C4-2B (cell line): ENCODE measurements at regions not wholly inside any gene's neighbourhood (a gene's known extent, or its start where the extent isn't known, plus 50 kb on each side); places are given as distances from the start of the nearest gene placed in this dataset.

ENCODE experiments used
- ZFX ChIP-seq: fragments of 450-650 bp; IDR thresholded peaks from 2 replicates; pipeline ENCODE4 v1.6.1; 2017
- TF ChIP-seq, protein P1 (sequence below): fragments of 450-650 bp; conservative IDR thresholded peaks from 2 replicates; pipeline ENCODE4 v1.5.1; 2017; ENCODE audit warnings: mild to moderate bottlenecking

DNA sequence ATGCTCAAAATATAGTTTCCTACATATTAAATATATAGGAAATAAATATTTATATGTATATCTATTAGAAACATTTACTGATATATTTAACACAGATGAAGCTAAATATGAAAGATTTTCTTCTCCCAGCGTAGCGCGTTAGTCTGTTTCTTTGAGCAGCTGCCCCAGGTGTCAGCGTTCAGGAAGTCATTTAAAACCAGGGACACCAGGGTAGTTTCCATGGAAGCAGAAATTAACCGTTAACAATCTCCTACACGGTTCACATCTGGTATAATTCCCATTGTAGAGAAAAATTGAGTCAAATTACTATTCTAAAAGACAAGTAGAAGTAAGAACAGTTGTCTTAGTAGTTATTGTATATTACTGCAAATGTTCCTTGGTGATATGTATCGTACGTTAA, 1443.7 kb downstream of the MRPL39 start:
- TF ChIP-seq, protein P1, sequence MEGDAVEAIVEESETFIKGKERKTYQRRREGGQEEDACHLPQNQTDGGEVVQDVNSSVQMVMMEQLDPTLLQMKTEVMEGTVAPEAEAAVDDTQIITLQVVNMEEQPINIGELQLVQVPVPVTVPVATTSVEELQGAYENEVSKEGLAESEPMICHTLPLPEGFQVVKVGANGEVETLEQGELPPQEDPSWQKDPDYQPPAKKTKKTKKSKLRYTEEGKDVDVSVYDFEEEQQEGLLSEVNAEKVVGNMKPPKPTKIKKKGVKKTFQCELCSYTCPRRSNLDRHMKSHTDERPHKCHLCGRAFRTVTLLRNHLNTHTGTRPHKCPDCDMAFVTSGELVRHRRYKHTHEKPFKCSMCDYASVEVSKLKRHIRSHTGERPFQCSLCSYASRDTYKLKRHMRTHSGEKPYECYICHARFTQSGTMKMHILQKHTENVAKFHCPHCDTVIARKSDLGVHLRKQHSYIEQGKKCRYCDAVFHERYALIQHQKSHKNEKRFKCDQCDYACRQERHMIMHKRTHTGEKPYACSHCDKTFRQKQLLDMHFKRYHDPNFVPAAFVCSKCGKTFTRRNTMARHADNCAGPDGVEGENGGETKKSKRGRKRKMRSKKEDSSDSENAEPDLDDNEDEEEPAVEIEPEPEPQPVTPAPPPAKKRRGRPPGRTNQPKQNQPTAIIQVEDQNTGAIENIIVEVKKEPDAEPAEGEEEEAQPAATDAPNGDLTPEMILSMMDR, result no peak
- no peak for TF ChIP-seq ZFX
